Memory B cell (primary cell): ENCODE measurements at regions not wholly inside any gene's neighbourhood (a gene's known extent, or its start where the extent isn't known, plus 50 kb on each side); places are given as distances from the start of the nearest gene placed in this dataset.

Source experiments
- ATAC-seq: fragments of 150-1000 bp; cut with Tn5 transposase; 2 replicates; pipeline ENCODE4 v1.10.0; 2021; ENCODE audit warnings: low read depth, mild to moderate bottlenecking, moderate library complexity
- DNase-seq, 2 donors: peaks; one replicate each; pipeline ENCODE4 v3.0.0; 2022; ENCODE audit warnings: low spot score in 2 of 2
- H3K27ac Mint-ChIP-seq: one replicate; pipeline ENCODE4 v1.8.0; 2022; ENCODE audit warnings: mild to moderate bottlenecking, moderate library complexity, mixed read lengths
- H3K27me3 Mint-ChIP-seq: one replicate; pipeline ENCODE4 v1.8.0; 2022; ENCODE audit warnings: mixed read lengths
- H3K36me3 Mint-ChIP-seq: one replicate; pipeline ENCODE4 v1.8.0; 2022; ENCODE audit warnings: mild to moderate bottlenecking, mixed read lengths
- H3K4me1 Mint-ChIP-seq: one replicate; pipeline ENCODE4 v1.8.0; 2022; ENCODE audit warnings: mixed read lengths
- H3K4me3 Mint-ChIP-seq: one replicate; pipeline ENCODE4 v1.8.0; 2022; ENCODE audit warnings: mild to moderate bottlenecking, moderate library complexity, mixed read lengths
- H3K9me3 Mint-ChIP-seq: one replicate; pipeline ENCODE4 v1.8.0; 2022; ENCODE audit warnings: mixed read lengths

- no peak overlapping the region for H3K27ac Mint-ChIP-seq
- no peak for ATAC-seq
- DNase-seq = no peak
- H3K36me3 Mint-ChIP-seq = peaks cover 2% of the 10 kb centered on the region
- no peaks in the 10 kb centered on the region for H3K4me1 Mint-ChIP-seq
- peaks cover 4% of the 10 kb centered on the region for H3K9me3 Mint-ChIP-seq
- peaks cover 16% of the 10 kb centered on the region for H3K27me3 Mint-ChIP-seq
- H3K4me3 Mint-ChIP-seq = no peak overlapping the region
Measured at GRCh38 chr17:68661265-68662036, 60.3 kb upstream of the FAM20A start.

DNA sequence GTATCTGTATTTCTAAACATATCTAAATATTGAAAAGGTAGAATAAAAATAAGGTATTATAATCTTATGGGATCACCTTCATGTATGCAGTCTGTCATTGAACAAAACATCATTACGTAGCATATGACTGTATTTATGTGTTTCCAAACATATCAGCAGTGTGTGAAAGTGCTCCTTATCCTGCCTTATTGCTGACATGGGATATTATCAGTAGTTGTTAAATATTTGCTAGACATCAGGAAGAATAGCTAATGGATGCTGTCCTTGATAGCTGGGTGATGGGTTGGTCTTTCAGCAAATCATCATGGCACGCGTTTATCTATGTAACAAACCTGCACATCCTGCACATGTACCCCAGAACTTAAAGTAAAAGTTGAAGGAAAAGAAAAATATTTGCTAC is 59.1 kb upstream of the FAM20A start:
- Mint-ChIP-seq H3K27me3 (peaks cover 14% of the 10 kb centered on the region), H3K4me1 (no peaks in the 10 kb centered on the region), H3K9me3 (peaks cover 4% of the 10 kb centered on the region), H3K27ac (no peak overlapping the region), H3K36me3 (peaks cover 2% of the 10 kb centered on the region), H3K4me3 (no peak overlapping the region)
- DNase-seq = no peak
- ATAC-seq = no peak

GRCh38 chr17:68658999-68659780 is 58.0 kb upstream of the FAM20A start:
- no peak overlapping the region for H3K27ac Mint-ChIP-seq
- H3K36me3 Mint-ChIP-seq = peaks cover 2% of the 10 kb centered on the region
- no peak for ATAC-seq

DNA sequence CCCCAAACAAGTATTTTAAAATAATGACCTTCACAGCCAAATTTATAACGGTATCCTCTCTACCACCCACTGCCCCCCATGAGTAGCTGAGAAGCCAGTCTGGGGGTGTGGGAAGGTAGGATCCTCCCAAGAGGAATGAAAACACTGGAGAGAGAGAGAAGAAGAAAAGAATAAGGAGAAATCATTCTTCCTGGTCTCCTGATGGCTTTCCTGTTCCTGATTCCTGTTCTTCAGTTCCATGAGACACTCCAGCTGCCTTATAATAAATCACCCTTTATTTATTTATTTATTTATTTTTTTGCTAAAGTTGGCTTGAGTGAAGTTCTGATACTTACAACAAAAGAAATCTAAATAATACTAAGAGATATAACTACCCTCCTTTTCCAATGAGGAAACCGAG is 56.4 kb upstream of the FAM20A start:
- Mint-ChIP-seq H3K27ac (no peak overlapping the region), H3K9me3 (no peaks in the 10 kb centered on the region), H3K4me3 (no peak overlapping the region), H3K4me1 (no peaks in the 10 kb centered on the region), H3K36me3 (no peaks in the 10 kb centered on the region), H3K27me3 (peaks cover 8% of the 10 kb centered on the region)
- DNase-seq (no peak), ATAC-seq (no peak)

More at GRCh38 chr17:68658999-68659780, 58.0 kb upstream of the FAM20A start:
- no peak for DNase-seq
- no peak overlapping the region for H3K4me3 Mint-ChIP-seq
- peaks cover 12% of the 10 kb centered on the region for H3K27me3 Mint-ChIP-seq
- H3K4me1 Mint-ChIP-seq = no peaks in the 10 kb centered on the region
- H3K9me3 Mint-ChIP-seq = peaks cover 4% of the 10 kb centered on the region

DNA sequence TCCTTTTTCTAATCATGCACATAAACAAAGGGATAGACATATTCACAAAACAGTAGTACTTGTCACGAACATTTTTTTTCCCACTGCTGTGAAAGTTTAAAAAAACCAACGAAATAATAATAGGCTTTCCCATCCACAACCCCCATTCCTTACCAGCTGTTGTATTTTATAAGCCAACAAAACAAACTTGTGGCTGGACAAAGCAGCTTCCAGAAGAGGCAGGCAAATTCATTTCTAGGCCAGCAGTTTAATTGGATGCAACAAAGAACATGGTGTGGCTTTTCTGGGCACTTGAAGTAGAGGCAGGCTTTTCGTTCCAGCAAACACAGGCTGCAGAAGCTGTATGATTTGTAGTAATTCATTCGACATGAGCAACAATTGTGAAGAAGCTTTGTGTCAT is 56.0 kb upstream of the FAM20A start:
- H3K27me3 Mint-ChIP-seq = peaks cover 8% of the 10 kb centered on the region
- no peaks in the 10 kb centered on the region for H3K36me3 Mint-ChIP-seq
- DNase-seq = no peak
- no peaks in the 10 kb centered on the region for H3K4me1 Mint-ChIP-seq
- no peak for ATAC-seq
- H3K9me3 Mint-ChIP-seq = no peaks in the 10 kb centered on the region
- no peak overlapping the region for H3K4me3 Mint-ChIP-seq
- H3K27ac Mint-ChIP-seq = no peak overlapping the region

GRCh38 chr17:68656666-68657065 is 55.5 kb upstream of the FAM20A start:
- Mint-ChIP-seq H3K27me3 (peaks cover 8% of the 10 kb centered on the region), H3K9me3 (no peaks in the 10 kb centered on the region), H3K4me1 (no peaks in the 10 kb centered on the region), H3K27ac (no peak overlapping the region), H3K4me3 (no peak overlapping the region), H3K36me3 (no peaks in the 10 kb centered on the region)
- DNase-seq = no peak
- ATAC-seq = no peak
